HCT116 (cell line): ENCODE measurements at regions not wholly inside any gene's neighbourhood (a gene's known extent, or its start where the extent isn't known, plus 50 kb on each side); places are given as distances from the start of the nearest gene placed in this dataset.

Experiments used
- CTCF ChIP-seq, 3 experiments: fragments of 200-600 bp in 1 of 3; sonication (generic) in 1 of 3; IDR thresholded peaks in 2 of 3; conservative IDR thresholded peaks in 1 of 3; 2 replicates each; pipeline ENCODE4 v1.5.1; 2012 to 2017; ENCODE audit warnings: low read depth in 2 of 3, low read length in 2 of 3, antibody characterized with exemption in 1 of 3, borderline replicate concordance in 1 of 3, control low read depth in 1 of 3, mild to moderate bottlenecking in 1 of 3, mixed read lengths in 1 of 3, mixed run types in 1 of 3, moderate library complexity in 1 of 3; ENCODE audit not compliant: insufficient read depth in 1 of 3
- EZH2 ChIP-seq: fragments of 200-600 bp; sonication (generic); IDR thresholded peaks from 2 replicates; pipeline ENCODE4 v1.6.1; 2017; ENCODE audit warnings: antibody characterized with exemption, mixed run types
- EZH2phosphoT487 ChIP-seq: fragments of 200-600 bp; IDR thresholded peaks from 2 replicates; pipeline ENCODE4 v1.6.1; 2018; ENCODE audit warnings: antibody characterized with exemption, borderline replicate concordance
- POLR2A ChIP-seq: IDR thresholded peaks from 2 replicates; pipeline ENCODE4 v1.7.0; 2011; ENCODE audit warnings: borderline replicate concordance; ENCODE audit not compliant: insufficient read depth, insufficient read length; ENCODE audit errors: extremely low read depth
- TCF7L2 ChIP-seq: IDR thresholded peaks from 2 replicates; pipeline ENCODE4 v1.7.0; 2011; ENCODE audit warnings: borderline replicate concordance, inconsistent platforms; ENCODE audit not compliant: insufficient read depth, insufficient read length; ENCODE audit errors: extremely low read depth
- YY1 ChIP-seq: IDR thresholded peaks from 2 replicates; pipeline ENCODE4 v1.6.1; 2011; ENCODE audit warnings: low read length, low read depth, moderate library complexity, mild to moderate bottlenecking; ENCODE audit not compliant: insufficient replicate concordance; ENCODE audit errors: extremely low read depth

DNA sequence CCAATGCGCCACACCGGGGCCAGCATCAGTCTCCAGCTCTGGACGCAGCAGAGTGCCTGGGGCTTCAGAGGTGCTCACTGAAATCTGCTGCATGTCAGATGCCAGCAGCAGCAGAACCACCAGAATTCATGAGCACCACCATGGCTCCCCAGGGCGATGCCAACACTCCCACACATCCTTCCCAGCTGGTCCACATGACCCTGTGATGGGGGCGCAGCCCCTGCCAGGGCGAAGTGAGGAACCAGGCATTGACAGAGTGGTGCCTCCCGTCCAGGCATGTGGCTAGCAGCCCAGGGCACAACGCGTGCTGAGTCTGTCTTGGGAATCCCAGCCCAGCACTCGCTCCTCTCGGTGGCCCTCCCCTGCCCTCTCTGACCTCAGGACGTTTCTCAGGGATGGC is 80.4 kb downstream of the DHCR7 start:
- no peak for TF ChIP-seq TCF7L2
- no peak for TF ChIP-seq POLR2A
- TF ChIP-seq CTCF (IDR thresholded peaks at IDR 0.05 in 2 of 3, conservative IDR thresholded peaks at IDR 0.05 in 1 of 3; ENCODE audit: borderline replicate concordance in 1 of 3, insufficient read depth in 1 of 3, low read depth in 2 of 3, low read length in 2 of 3) = no peak
- no peak for TF ChIP-seq YY1
- TF ChIP-seq EZH2 = no peak
- no peak for TF ChIP-seq EZH2phosphoT487
